Spleen (tissue), 7 donors: ENCODE measurements at regions not wholly inside any gene's neighbourhood (a gene's known extent, or its start where the extent isn't known, plus 50 kb on each side); places are given as distances from the start of the nearest gene placed in this dataset.
A peak's percentile ranks its signal among the peaks of the same experiment; 100 is the strongest.

ENCODE experiments used
- POLR2A ChIP-seq, 3 donors: fragments of 450-650 bp; IDR thresholded peaks; one replicate each; pipeline ENCODE4 v1.5.1; 2017; ENCODE audit warnings: antibody characterized with exemption in 3 of 3, mild to moderate bottlenecking in 1 of 3
- POLR2AphosphoS5 ChIP-seq, 3 donors: sonication (generic); formaldehyde crosslinking; IDR thresholded peaks; one replicate each; pipeline ENCODE4 v1.5.1; 2017; ENCODE audit warnings: antibody characterized with exemption in 3 of 3
- TF ChIP-seq, protein P1 (sequence below), 11 experiments: fragments of 200-600 bp in 7 of 11; fragments of 450-650 bp in 4 of 11; sonication (generic) in 4 of 11; IDR thresholded peaks in 8 of 11; conservative IDR thresholded peaks in 3 of 11; 1 replicate in 7 of 11; 2 replicates in 4 of 11; pipeline versions ENCODE4 v1.4.0 to v1.8.0; 2016 to 2021; ENCODE audit warnings: antibody characterized with exemption in 11 of 11, inconsistent platforms in 4 of 11, mild to moderate bottlenecking in 1 of 11
- donor health status: DM: no; HTN: no; CAD: no; lungs with moderate emphysema.
- donor health status: DM: no; HTN: no; CAD: no.
- donor health status: DM: no; HTN: no; CAD: no.

DNA sequence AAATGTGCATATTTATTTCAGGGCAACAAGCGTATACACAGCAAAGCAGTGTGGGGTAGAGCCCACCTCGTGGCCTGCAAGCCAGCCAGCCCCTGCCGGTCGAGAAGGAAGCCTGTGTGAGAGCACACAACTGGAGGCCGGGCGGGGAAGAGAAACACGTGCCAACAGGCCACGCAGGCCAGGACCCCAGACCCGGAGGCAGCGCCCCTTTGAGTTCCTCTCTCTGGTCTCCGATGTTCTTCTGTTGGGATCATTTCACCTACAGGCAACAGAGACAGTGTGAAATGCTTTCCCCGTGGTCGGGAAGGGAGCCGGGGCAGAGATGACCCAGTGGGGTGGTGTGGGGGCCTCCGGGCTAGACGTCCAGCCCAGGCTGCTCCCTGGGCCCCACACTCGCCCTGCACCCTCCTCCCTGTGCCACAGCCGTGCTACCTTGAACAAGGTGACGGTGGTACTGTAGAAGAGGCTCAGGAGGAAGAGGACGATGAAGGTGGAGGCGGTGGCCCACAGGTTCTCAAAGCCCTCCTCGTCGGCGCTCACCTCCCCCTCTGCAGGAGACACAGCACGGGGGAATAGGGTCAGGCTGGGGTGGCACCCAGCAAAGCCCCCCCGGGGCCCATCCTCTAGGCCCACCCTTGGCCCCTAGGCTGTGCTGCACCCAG lies 325.5 kb downstream of the TMEM121 start:
- TF ChIP-seq, protein P1, sequence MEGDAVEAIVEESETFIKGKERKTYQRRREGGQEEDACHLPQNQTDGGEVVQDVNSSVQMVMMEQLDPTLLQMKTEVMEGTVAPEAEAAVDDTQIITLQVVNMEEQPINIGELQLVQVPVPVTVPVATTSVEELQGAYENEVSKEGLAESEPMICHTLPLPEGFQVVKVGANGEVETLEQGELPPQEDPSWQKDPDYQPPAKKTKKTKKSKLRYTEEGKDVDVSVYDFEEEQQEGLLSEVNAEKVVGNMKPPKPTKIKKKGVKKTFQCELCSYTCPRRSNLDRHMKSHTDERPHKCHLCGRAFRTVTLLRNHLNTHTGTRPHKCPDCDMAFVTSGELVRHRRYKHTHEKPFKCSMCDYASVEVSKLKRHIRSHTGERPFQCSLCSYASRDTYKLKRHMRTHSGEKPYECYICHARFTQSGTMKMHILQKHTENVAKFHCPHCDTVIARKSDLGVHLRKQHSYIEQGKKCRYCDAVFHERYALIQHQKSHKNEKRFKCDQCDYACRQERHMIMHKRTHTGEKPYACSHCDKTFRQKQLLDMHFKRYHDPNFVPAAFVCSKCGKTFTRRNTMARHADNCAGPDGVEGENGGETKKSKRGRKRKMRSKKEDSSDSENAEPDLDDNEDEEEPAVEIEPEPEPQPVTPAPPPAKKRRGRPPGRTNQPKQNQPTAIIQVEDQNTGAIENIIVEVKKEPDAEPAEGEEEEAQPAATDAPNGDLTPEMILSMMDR (IDR thresholded peaks at IDR 0.05 in 8 of 11, conservative IDR thresholded peaks at IDR 0.05 in 3 of 11), result no peak
- TF ChIP-seq POLR2AphosphoS5 (IDR thresholded peaks at IDR 0.05), result peak; percentile 56 to 70 (median 63)
- no peak for TF ChIP-seq POLR2A (IDR thresholded peaks at IDR 0.05)
